HL-60 (cell line): ENCODE measurements at regions not wholly inside any gene's neighbourhood (a gene's known extent, or its start where the extent isn't known, plus 50 kb on each side); places are given as distances from the start of the nearest gene placed in this dataset.

Source experiments
- GABPA ChIP-seq: IDR thresholded peaks from 2 replicates; pipeline ENCODE4 v1.6.1; 2012; ENCODE audit warnings: low read depth
- POLR2AphosphoS5 ChIP-seq: IDR thresholded peaks from 2 replicates; pipeline ENCODE4 v1.6.1; 2012; ENCODE audit warnings: low read depth
- REST ChIP-seq: IDR thresholded peaks from 2 replicates; pipeline ENCODE4 v1.6.1; 2012; ENCODE audit warnings: low read depth; ENCODE audit not compliant: insufficient replicate concordance
- TF ChIP-seq, protein P1 (sequence below): IDR thresholded peaks from one replicate; pipeline ENCODE4 v1.5.1; 2011; ENCODE audit warnings: low read length, control low read depth, inconsistent platforms; ENCODE audit not compliant: insufficient read depth

DNA sequence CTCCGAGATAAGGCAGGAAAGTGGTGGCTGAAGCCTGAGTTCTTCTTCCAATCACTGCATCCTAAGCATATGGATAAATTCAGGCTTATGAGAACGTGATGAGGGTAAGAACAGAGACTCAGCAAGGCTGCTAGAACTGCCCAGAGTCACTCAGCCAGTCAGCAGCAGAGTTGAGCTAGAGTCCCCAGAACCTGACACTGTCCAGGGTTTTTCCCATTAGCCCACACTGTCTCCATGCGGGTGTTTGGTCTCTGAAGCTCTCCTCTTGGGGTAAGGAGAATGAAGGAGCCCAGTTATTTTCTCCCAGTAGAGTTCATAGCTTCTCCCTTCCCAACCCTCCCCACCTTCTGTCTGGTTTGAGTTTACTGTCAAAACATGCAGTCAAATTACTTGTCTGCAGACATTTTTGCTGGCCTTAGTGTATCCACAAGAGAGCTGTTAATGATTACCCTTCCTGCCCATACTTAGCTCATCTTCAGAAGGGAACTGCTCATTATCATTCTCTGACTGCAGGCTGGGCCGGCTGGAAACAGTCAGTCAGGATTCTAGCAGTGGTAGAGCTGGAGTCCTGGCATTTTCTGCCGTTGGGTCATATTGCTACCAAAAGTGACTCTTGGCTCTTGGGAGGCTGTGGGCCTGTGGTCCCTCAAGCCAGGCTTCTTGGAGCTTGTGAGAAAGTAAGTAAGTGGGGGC lies 460.0 kb downstream of the HS3ST3B1 start:
- TF ChIP-seq POLR2AphosphoS5 (no peak), GABPA (no peak), REST (no peak)
- TF ChIP-seq, protein P1, sequence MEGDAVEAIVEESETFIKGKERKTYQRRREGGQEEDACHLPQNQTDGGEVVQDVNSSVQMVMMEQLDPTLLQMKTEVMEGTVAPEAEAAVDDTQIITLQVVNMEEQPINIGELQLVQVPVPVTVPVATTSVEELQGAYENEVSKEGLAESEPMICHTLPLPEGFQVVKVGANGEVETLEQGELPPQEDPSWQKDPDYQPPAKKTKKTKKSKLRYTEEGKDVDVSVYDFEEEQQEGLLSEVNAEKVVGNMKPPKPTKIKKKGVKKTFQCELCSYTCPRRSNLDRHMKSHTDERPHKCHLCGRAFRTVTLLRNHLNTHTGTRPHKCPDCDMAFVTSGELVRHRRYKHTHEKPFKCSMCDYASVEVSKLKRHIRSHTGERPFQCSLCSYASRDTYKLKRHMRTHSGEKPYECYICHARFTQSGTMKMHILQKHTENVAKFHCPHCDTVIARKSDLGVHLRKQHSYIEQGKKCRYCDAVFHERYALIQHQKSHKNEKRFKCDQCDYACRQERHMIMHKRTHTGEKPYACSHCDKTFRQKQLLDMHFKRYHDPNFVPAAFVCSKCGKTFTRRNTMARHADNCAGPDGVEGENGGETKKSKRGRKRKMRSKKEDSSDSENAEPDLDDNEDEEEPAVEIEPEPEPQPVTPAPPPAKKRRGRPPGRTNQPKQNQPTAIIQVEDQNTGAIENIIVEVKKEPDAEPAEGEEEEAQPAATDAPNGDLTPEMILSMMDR: no peak
